WI38 (cell line): ENCODE measurements at regions not wholly inside any gene's neighbourhood (a gene's known extent, or its start where the extent isn't known, plus 50 kb on each side); places are given as distances from the start of the nearest gene placed in this dataset.

Experiments used
- H3K4me3 ChIP-seq: 2 replicates; pipeline ENCODE4 v1.5.1; 2011; ENCODE audit warnings: low read depth, mild to moderate bottlenecking, control low read depth, low read length
- TF ChIP-seq, protein P1 (sequence below): IDR thresholded peaks from 2 replicates; pipeline ENCODE4 v1.5.1; 2012; ENCODE audit warnings: low read depth, mild to moderate bottlenecking, control low read depth, low read length

DNA sequence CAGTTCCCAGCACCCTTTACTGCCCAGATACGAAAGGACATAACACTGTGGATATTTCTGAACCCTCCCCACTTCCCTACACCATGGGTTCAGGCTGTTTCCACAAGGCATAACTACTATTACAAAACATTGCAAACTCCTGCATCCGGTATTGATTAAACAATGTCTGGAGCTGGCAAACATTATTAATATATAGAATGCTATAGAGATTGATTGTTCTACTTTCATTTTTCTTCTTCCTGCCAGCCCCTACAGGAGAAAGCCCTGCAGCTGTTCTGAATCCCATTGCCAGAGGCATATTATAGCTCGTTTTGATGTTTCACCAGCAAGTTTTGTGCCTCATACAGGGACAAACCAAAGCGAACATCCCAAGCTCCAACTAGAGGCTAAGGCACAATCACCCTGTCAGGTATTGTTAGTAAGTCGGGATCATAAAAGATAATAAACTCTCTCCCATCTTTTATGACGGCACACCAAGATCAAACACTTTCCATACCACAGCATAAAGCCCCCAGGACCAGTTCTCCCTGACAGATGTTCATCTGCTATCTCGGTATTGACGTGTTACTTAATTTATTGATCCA lies 331.1 kb upstream of the NT5E start:
- no peak overlapping the region for H3K4me3 ChIP-seq
- TF ChIP-seq, protein P1, sequence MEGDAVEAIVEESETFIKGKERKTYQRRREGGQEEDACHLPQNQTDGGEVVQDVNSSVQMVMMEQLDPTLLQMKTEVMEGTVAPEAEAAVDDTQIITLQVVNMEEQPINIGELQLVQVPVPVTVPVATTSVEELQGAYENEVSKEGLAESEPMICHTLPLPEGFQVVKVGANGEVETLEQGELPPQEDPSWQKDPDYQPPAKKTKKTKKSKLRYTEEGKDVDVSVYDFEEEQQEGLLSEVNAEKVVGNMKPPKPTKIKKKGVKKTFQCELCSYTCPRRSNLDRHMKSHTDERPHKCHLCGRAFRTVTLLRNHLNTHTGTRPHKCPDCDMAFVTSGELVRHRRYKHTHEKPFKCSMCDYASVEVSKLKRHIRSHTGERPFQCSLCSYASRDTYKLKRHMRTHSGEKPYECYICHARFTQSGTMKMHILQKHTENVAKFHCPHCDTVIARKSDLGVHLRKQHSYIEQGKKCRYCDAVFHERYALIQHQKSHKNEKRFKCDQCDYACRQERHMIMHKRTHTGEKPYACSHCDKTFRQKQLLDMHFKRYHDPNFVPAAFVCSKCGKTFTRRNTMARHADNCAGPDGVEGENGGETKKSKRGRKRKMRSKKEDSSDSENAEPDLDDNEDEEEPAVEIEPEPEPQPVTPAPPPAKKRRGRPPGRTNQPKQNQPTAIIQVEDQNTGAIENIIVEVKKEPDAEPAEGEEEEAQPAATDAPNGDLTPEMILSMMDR = no peak

DNA sequence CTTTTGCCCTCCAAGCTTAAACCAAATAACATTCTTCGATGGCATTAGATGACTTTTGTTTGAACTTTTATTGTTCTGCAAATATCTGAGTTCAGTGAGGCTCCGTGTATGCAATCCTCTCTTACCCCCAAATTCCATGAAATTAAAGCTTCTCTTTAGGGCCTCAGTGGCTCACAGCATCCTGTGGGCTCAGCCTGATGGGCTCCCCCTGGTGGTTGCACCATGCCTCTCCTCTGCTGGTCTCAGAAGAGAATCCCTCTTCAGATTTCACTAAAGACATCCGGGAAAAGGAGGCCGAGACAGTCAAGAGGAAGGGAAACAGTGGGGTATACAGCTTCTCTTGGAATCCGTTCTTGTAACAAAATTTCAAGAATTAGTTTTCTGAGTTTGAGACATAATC lies 331.6 kb upstream of the NT5E start:
- no peak overlapping the region for H3K4me3 ChIP-seq
- TF ChIP-seq, protein P1 = no peak

- H3K4me3 ChIP-seq = no peak overlapping the region
- TF ChIP-seq, protein P1 = no peak
These were observed 333.4 kb upstream of the NT5E start for GRCh38 chr6:85116475-85116874.

- TF ChIP-seq, protein P1 = no peak
These were observed 334.0 kb upstream of the NT5E start for GRCh38 chr6:85115876-85116275.

DNA sequence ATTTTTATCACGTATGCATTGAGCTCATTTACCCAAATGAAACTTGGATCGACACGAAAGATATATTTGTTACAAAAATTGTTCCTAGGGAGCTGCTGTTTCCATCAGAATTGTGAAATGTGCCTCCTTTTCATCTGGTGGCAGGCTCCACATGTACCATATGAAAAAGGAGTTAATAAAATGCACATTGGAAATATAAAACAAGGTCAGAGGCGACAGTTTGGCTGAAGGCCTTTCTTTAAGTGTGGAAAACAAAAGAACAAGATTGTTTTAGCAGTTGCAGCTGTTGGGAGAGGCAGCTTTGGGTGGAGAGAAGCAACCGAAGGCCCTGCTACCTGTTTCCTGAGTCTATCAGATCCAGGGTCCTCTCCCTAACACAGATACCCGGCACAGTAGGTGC lies 334.5 kb upstream of the NT5E start:
- H3K4me3 ChIP-seq = no peak overlapping the region
- TF ChIP-seq, protein P1 = no peak

More at GRCh38 chr6:85115876-85116275, 334.0 kb upstream of the NT5E start:
- H3K4me3 ChIP-seq = no peak overlapping the region

DNA sequence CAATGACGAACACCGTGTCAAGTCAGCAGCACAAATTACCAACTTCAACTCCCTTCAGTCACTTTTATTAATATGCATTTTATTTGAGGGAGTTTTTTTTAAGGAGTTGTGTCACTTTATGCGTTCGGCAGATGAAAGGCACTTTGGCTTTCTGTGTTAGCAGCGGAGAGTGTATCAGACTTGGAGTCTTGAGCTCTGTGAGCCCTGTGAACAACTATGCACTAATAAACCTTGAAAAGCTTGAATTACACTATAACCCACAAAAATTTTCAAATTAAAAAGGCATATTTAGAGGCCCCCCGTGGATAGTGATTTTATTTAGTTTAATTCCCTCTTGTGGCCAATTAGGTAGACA lies 335.3 kb upstream of the NT5E start:
- TF ChIP-seq, protein P1 = no peak
- H3K4me3 ChIP-seq = no peak overlapping the region

- TF ChIP-seq, protein P1 = no peak
- H3K4me3 ChIP-seq = no peak overlapping the region
These were observed 335.8 kb upstream of the NT5E start for GRCh38 chr6:85113934-85114580.
